ENCODE measurements at regions not wholly inside any gene's neighbourhood (a gene's known extent, or its start where the extent isn't known, plus 50 kb on each side); places are given as distances from the start of the nearest gene placed in this dataset.

- Mint-ChIP-seq H3K27ac (no peak overlapping the region), H3K36me3 (peaks cover 8% of the 10 kb centered on the region), H3K27me3 (no peaks in the 10 kb centered on the region), H3K4me3 (no peak overlapping the region), H3K9me3 (peaks cover 18% of the 10 kb centered on the region), H3K4me1 (ENCODE audit: unreplicated experiment) (peaks cover 19% of the 10 kb centered on the region)
- no peak for DNase-seq (ENCODE audit: extremely low spot score, unreplicated experiment)
- no peak for TF ChIP-seq CTCF (conservative IDR thresholded peaks at IDR 0.05)
These were observed 326.4 kb downstream of the CYRIA start for GRCh38 chr2:16339206-16339605.

DNA sequence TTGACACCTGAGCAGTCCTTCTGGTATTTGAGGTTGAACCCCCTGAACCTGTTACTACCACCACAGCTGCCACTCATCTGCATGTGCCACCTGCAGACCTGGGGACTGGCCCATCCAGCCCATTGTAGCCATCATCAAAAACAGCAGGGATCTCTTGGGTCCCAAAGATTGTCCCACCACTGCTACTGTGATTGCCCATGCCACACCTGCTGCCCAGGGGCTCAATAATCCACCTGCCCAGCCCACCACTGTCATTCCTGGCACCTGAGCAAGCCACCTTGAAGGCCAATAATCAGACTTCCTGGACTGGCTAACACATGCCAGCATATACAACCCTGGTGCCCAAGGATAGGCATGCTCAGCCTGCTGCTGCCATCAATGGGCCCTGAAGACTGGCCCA, 327.6 kb downstream of the CYRIA start:
- Mint-ChIP-seq H3K9me3 (peaks cover 18% of the 10 kb centered on the region), H3K27ac (no peak overlapping the region), H3K4me3 (no peak overlapping the region), H3K27me3 (no peaks in the 10 kb centered on the region), H3K4me1 (ENCODE audit: unreplicated experiment) (peaks cover 24% of the 10 kb centered on the region), H3K36me3 (peaks cover 8% of the 10 kb centered on the region)
- TF ChIP-seq CTCF (conservative IDR thresholded peaks at IDR 0.05): no peak
- no peak for DNase-seq (ENCODE audit: extremely low spot score, unreplicated experiment)

- H3K4me3 Mint-ChIP-seq: no peak overlapping the region
- TF ChIP-seq CTCF (conservative IDR thresholded peaks at IDR 0.05): no peak
- H3K9me3 Mint-ChIP-seq: peaks cover 18% of the 10 kb centered on the region
These were observed 328.7 kb downstream of the CYRIA start for GRCh38 chr2:16336916-16337315.

GRCh38 chr2:16336491-16336890, 329.1 kb downstream of the CYRIA start:
- DNase-seq (ENCODE audit: extremely low spot score, unreplicated experiment): no peak
- Mint-ChIP-seq H3K4me3 (no peak overlapping the region), H3K36me3 (peaks cover 13% of the 10 kb centered on the region), H3K9me3 (peaks cover 18% of the 10 kb centered on the region), H3K27ac (no peak overlapping the region), H3K4me1 (ENCODE audit: unreplicated experiment) (peaks cover 31% of the 10 kb centered on the region), H3K27me3 (no peaks in the 10 kb centered on the region)
- no peak for TF ChIP-seq CTCF (conservative IDR thresholded peaks at IDR 0.05)

More at GRCh38 chr2:16336916-16337315, 328.7 kb downstream of the CYRIA start:
- DNase-seq (ENCODE audit: extremely low spot score, unreplicated experiment): no peak
- Mint-ChIP-seq H3K36me3 (peaks cover 13% of the 10 kb centered on the region), H3K27ac (no peak overlapping the region), H3K4me1 (ENCODE audit: unreplicated experiment) (peaks cover 28% of the 10 kb centered on the region), H3K27me3 (no peaks in the 10 kb centered on the region)

GRCh38 chr2:16335947-16336346, 329.7 kb downstream of the CYRIA start:
- no peak for TF ChIP-seq CTCF (conservative IDR thresholded peaks at IDR 0.05)

DNA sequence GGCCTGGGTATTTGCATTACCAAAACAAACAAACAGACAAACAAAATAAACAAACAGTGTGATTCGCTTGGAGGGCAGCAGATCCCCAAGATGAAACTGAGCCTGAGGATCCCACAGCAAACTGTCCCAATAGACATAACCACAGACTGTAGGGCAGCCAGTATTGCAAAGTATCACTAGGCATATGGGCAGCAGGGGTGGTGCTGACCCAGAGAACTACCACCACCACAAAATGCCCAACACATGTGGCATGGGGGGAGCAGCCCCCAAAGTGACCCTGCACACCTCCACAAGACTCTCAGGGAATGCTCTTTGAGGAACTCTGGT, 330.1 kb downstream of the CYRIA start:
- H3K4me3 Mint-ChIP-seq: no peak overlapping the region
- peaks cover 18% of the 10 kb centered on the region for H3K9me3 Mint-ChIP-seq
- H3K36me3 Mint-ChIP-seq: peaks cover 13% of the 10 kb centered on the region
- TF ChIP-seq CTCF (conservative IDR thresholded peaks at IDR 0.05): no peak
- H3K4me1 Mint-ChIP-seq (ENCODE audit: unreplicated experiment): peaks cover 41% of the 10 kb centered on the region
- DNase-seq (ENCODE audit: extremely low spot score, unreplicated experiment): no peak
- H3K27me3 Mint-ChIP-seq: no peaks in the 10 kb centered on the region
- H3K27ac Mint-ChIP-seq: no peak overlapping the region

More at GRCh38 chr2:16335947-16336346, 329.7 kb downstream of the CYRIA start:
- Mint-ChIP-seq H3K36me3 (peaks cover 13% of the 10 kb centered on the region), H3K9me3 (peaks cover 18% of the 10 kb centered on the region), H3K4me3 (no peak overlapping the region), H3K27ac (no peak overlapping the region), H3K4me1 (ENCODE audit: unreplicated experiment) (peaks cover 37% of the 10 kb centered on the region), H3K27me3 (no peaks in the 10 kb centered on the region)
- DNase-seq (ENCODE audit: extremely low spot score, unreplicated experiment): no peak

Measured in type B pancreatic cell (in vitro differentiated cells).